Caco-2 (cell line): ENCODE measurements at regions not wholly inside any gene's neighbourhood (a gene's known extent, or its start where the extent isn't known, plus 50 kb on each side); places are given as distances from the start of the nearest gene placed in this dataset.

Experiments
- BruUV-seq: library from RNA; stranded (reverse); fragments of 400-500 nt; replicated peaks from 2 replicates; lab custom pipeline; 2021; lab: Mats Ljungman, UMichigan
- CTCF ChIA-PET: fragments of 300-600 bp; sonication (Branson Sonifier 250); formaldehyde crosslinking; loops from one replicate; lab custom pipeline; 2022; ENCODE audit warnings: antibody characterized with exemption; lab: Charles Lee
- POLR2A ChIA-PET: fragments of 300-600 bp; sonication (Branson Sonifier 250); formaldehyde crosslinking; loops from one replicate; lab custom pipeline; 2022; ENCODE audit warnings: antibody characterized with exemption; lab: Charles Lee
- DNase-seq, 2 experiments: peaks; one replicate each; pipeline versions ENCODE4 v3.0.0 to v3.0.0-alpha.2; 2020 to 2022
- H3K27me3 ChIP-seq: replicated peaks from 2 replicates; pipeline ENCODE4 v1.6.0; 2011; ENCODE audit warnings: low read length; ENCODE audit not compliant: control insufficient read depth, insufficient read depth
- H3K36me3 ChIP-seq: 2 replicates; pipeline ENCODE4 v1.5.1; 2011; ENCODE audit warnings: low read length; ENCODE audit not compliant: control insufficient read depth, insufficient read depth
- H3K4me1 ChIP-seq: fragments of 250-450 bp; sonication (Bioruptor Pico); 2 replicates; pipeline ENCODE4 v1.5.1; 2020; ENCODE audit warnings: mild to moderate bottlenecking
- H3K4me3 ChIP-seq: 2 replicates; pipeline ENCODE4 v1.5.1; 2011; ENCODE audit warnings: low read depth, mild to moderate bottlenecking, control low read depth, low read length
- H3K9me3 ChIP-seq: fragments of 250-450 bp; sonication (Bioruptor Pico); 2 replicates; pipeline ENCODE4 v1.5.1; 2020; ENCODE audit warnings: mild to moderate bottlenecking, moderate library complexity
- H3K27ac Mint-ChIP-seq: one replicate; pipeline ENCODE4 v1.8.0; 2022; ENCODE audit warnings: mixed read lengths; ENCODE audit not compliant: unreplicated experiment
- H3K27me3 Mint-ChIP-seq: one replicate; pipeline ENCODE4 v1.8.0; 2022; ENCODE audit warnings: mixed read lengths; ENCODE audit not compliant: insufficient read depth, unreplicated experiment
- H3K36me3 Mint-ChIP-seq: one replicate; pipeline ENCODE4 v1.8.0; 2022; ENCODE audit warnings: mild to moderate bottlenecking, mixed read lengths; ENCODE audit not compliant: insufficient read depth, unreplicated experiment
- H3K4me1 Mint-ChIP-seq: one replicate; pipeline ENCODE4 v1.8.0; 2022; ENCODE audit warnings: low read depth, mixed read lengths; ENCODE audit not compliant: unreplicated experiment
- H3K4me3 Mint-ChIP-seq: one replicate; pipeline ENCODE4 v1.8.0; 2022; ENCODE audit warnings: mild to moderate bottlenecking, moderate library complexity, mixed read lengths; ENCODE audit not compliant: unreplicated experiment
- H3K9me3 Mint-ChIP-seq: one replicate; pipeline ENCODE4 v1.8.0; 2022; ENCODE audit warnings: mixed read lengths; ENCODE audit not compliant: unreplicated experiment
- CTCF ChIP-seq, 2 experiments: fragments of 200-600 bp in 1 of 2; IDR thresholded peaks; 1 replicate in 1 of 2; 2 replicates in 1 of 2; pipeline versions ENCODE4 v1.5.1 to v1.8.0; 2011 to 2022; ENCODE audit warnings: antibody characterized with exemption in 1 of 2, control low read depth in 1 of 2, inconsistent platforms in 1 of 2, low read depth in 1 of 2, low read length in 1 of 2, mild to moderate bottlenecking in 1 of 2, moderate library complexity in 1 of 2; ENCODE audit not compliant: insufficient read depth in 1 of 2, severe bottlenecking in 1 of 2, unreplicated experiment in 1 of 2
- intact Hi-C: fragments of 100-400 bp; cut with micrococcal nuclease; formaldehyde crosslinking; loops from one replicate; pipeline ENCODE4 v1.10.0; 2022; ENCODE audit not compliant: unreplicated experiment

GRCh38 chr2:198712485-198712884 is 745.3 kb downstream of the SATB2 start:
- no peaks in the 10 kb centered on the region for H3K27me3 ChIP-seq
- no peak for TF ChIP-seq CTCF (IDR thresholded peaks at IDR 0.05; ENCODE audit: insufficient read depth in 1 of 2, low read depth in 1 of 2, low read length in 1 of 2, severe bottlenecking in 1 of 2, unreplicated experiment in 1 of 2)
- H3K4me3 Mint-ChIP-seq: no peak overlapping the region
- no peaks in the 10 kb centered on the region for H3K9me3 Mint-ChIP-seq
- POLR2A ChIA-PET: no interaction called here
- CTCF ChIA-PET: no interaction called here
- peaks cover 5% of the 10 kb centered on the region for H3K27me3 Mint-ChIP-seq
- H3K9me3 ChIP-seq: no peaks in the 10 kb centered on the region
- no peak for DNase-seq
- H3K4me1 ChIP-seq: no peaks in the 10 kb centered on the region
- H3K4me3 ChIP-seq: no peak overlapping the region
- H3K36me3 ChIP-seq: no peaks in the 10 kb centered on the region
- BruUV-seq: no TSS peak
- H3K36me3 Mint-ChIP-seq: no peaks in the 10 kb centered on the region
- intact Hi-C loops: no loop called here
- H3K4me1 Mint-ChIP-seq: no peaks in the 10 kb centered on the region
- no peak overlapping the region for H3K27ac Mint-ChIP-seq

- H3K4me1 Mint-ChIP-seq: no peaks in the 10 kb centered on the region
- no peak for DNase-seq
- CTCF ChIA-PET: no interaction called here
- H3K27ac Mint-ChIP-seq: no peak overlapping the region
- H3K36me3 ChIP-seq: no peaks in the 10 kb centered on the region
- H3K4me1 ChIP-seq: no peaks in the 10 kb centered on the region
- POLR2A ChIA-PET: no interaction called here
- intact Hi-C loops: no loop called here
- no peaks in the 10 kb centered on the region for H3K9me3 Mint-ChIP-seq
- peaks cover 4% of the 10 kb centered on the region for H3K27me3 Mint-ChIP-seq
- no peaks in the 10 kb centered on the region for H3K36me3 Mint-ChIP-seq
- no peak overlapping the region for H3K4me3 ChIP-seq
- no peak for TF ChIP-seq CTCF (IDR thresholded peaks at IDR 0.05; ENCODE audit: insufficient read depth in 1 of 2, low read depth in 1 of 2, low read length in 1 of 2, severe bottlenecking in 1 of 2, unreplicated experiment in 1 of 2)
- H3K4me3 Mint-ChIP-seq: no peak overlapping the region
- no TSS peak for BruUV-seq
- no peaks in the 10 kb centered on the region for H3K9me3 ChIP-seq
- no peaks in the 10 kb centered on the region for H3K27me3 ChIP-seq
Observed at GRCh38 chr2:198711484-198711883, 746.3 kb downstream of the SATB2 start.

GRCh38 chr2:198710562-198710961 is 747.2 kb downstream of the SATB2 start:
- intact Hi-C loops: no loop called here
- no peak for TF ChIP-seq CTCF (IDR thresholded peaks at IDR 0.05; ENCODE audit: insufficient read depth in 1 of 2, low read depth in 1 of 2, low read length in 1 of 2, severe bottlenecking in 1 of 2, unreplicated experiment in 1 of 2)
- Histone ChIP-seq H3K36me3 (no peaks in the 10 kb centered on the region), H3K27me3 (no peaks in the 10 kb centered on the region), H3K4me1 (no peaks in the 10 kb centered on the region), H3K9me3 (no peaks in the 10 kb centered on the region), H3K4me3 (no peak overlapping the region)
- H3K27me3 Mint-ChIP-seq: peaks cover 4% of the 10 kb centered on the region
- H3K36me3 Mint-ChIP-seq: no peaks in the 10 kb centered on the region
- no TSS peak for BruUV-seq
- no peak overlapping the region for H3K27ac Mint-ChIP-seq
- H3K4me3 Mint-ChIP-seq: no peak overlapping the region
- DNase-seq: no peak
- H3K9me3 Mint-ChIP-seq: no peaks in the 10 kb centered on the region
- no peaks in the 10 kb centered on the region for H3K4me1 Mint-ChIP-seq
- ChIA-PET CTCF (no interaction called here), POLR2A (no interaction called here)
